Endothelial cell of umbilical vein (primary cell): ENCODE measurements at regions not wholly inside any gene's neighbourhood (a gene's known extent, or its start where the extent isn't known, plus 50 kb on each side); places are given as distances from the start of the nearest gene placed in this dataset.

Experiments
- BruUV-seq: library from RNA; stranded (reverse); fragments of 400-500 nt; replicated peaks from 2 replicates; lab custom pipeline; 2021; lab: Mats Ljungman, UMichigan
- CTCF ChIA-PET: fragments of 300-600, 350-600 bp; sonication (Branson Sonifier 250); formaldehyde crosslinking; loops from one replicate; lab custom pipeline; 2021; ENCODE audit warnings: antibody characterized with exemption, inconsistent platforms; lab: Charles Lee
- POLR2A ChIA-PET: fragments of 300-600, 350-600 bp; sonication (Branson Sonifier 250); formaldehyde crosslinking; loops from one replicate; lab custom pipeline; 2021; ENCODE audit warnings: antibody characterized with exemption, inconsistent platforms; lab: Charles Lee
- DNase-seq: peaks from one replicate; pipeline ENCODE4 v3.0.0-alpha.2; 2011; ENCODE audit warnings: low read depth, low spot score
- FAIRE-seq: peaks from 2 replicates; lab custom pipeline; 2011; peaks lifted over from hg19 to GRCh38; lab: Jason Lieb, UNC
- H2AFZ ChIP-seq: 2 replicates; pipeline ENCODE4 v1.6.0; 2012; ENCODE audit warnings: low read depth, low read length, control low read depth, inconsistent platforms
- H3K27ac ChIP-seq: 2 replicates; pipeline ENCODE4 v1.5.1; 2011; ENCODE audit warnings: low read depth, mild to moderate bottlenecking, control low read depth, low read length, moderate library complexity; ENCODE audit not compliant: insufficient read depth
- H3K27me3 ChIP-seq, 2 experiments: 2 replicates each; pipeline versions ENCODE4 v1.6.0 to v1.6.1; 2011; ENCODE audit warnings: low read length in 2 of 2, mixed read lengths in 1 of 2; ENCODE audit not compliant: control insufficient read depth in 2 of 2, insufficient read depth in 2 of 2
- H3K36me3 ChIP-seq, 2 experiments: 2 replicates in 1 of 2; 3 replicates in 1 of 2; pipeline ENCODE4 v1.5.1; 2011; ENCODE audit warnings: low read length in 2 of 2, mild to moderate bottlenecking in 1 of 2, moderate library complexity in 1 of 2; ENCODE audit not compliant: control insufficient read depth in 2 of 2, insufficient read depth in 2 of 2; ENCODE audit errors: extremely low read depth in 1 of 2
- H3K4me1 ChIP-seq: 3 replicates; pipeline ENCODE4 v1.5.1; 2011; ENCODE audit warnings: mild to moderate bottlenecking, low read length; ENCODE audit not compliant: control insufficient read depth, insufficient read depth; ENCODE audit errors: extremely low read depth
- H3K4me2 ChIP-seq: 2 replicates; pipeline ENCODE4 v1.6.1; 2011; ENCODE audit warnings: low read length, control low read depth, mixed read lengths; ENCODE audit not compliant: insufficient read depth
- H3K4me3 ChIP-seq, 3 experiments: fragments of 200-600 bp in 1 of 3; sonication (generic), shearing (Covaris generic) in 1 of 3; replicated peaks in 1 of 3; 2 replicates each; pipeline ENCODE4 v1.5.1; 2011 to 2016; ENCODE audit warnings: control low read depth in 3 of 3, low read length in 3 of 3, mild to moderate bottlenecking in 2 of 3, inconsistent platforms in 1 of 3, low read depth in 1 of 3, moderate library complexity in 1 of 3; ENCODE audit not compliant: insufficient read depth in 1 of 3
- H3K79me2 ChIP-seq: 2 replicates; pipeline ENCODE4 v1.6.0; 2012; ENCODE audit warnings: low read length, inconsistent platforms; ENCODE audit not compliant: control insufficient read depth, insufficient read depth
- H3K9ac ChIP-seq: replicated peaks from 2 replicates; pipeline ENCODE3; 2011; ENCODE audit warnings: low read length, control low read depth; ENCODE audit not compliant: insufficient read depth; ENCODE audit errors: extremely low read depth
- H3K9me1 ChIP-seq: replicated peaks from 3 replicates; pipeline ENCODE4 v1.6.0; 2011; ENCODE audit warnings: mild to moderate bottlenecking, low read length; ENCODE audit not compliant: control insufficient read depth, insufficient read depth; ENCODE audit errors: extremely low read depth
- H3K9me3 ChIP-seq: replicated peaks from 2 replicates; pipeline ENCODE4 v1.5.1; 2012; ENCODE audit warnings: low read length, inconsistent platforms; ENCODE audit not compliant: control insufficient read depth, insufficient read depth
- H4K20me1 ChIP-seq: replicated peaks from 2 replicates; pipeline ENCODE3; 2011; ENCODE audit warnings: mild to moderate bottlenecking, low read length; ENCODE audit not compliant: control insufficient read depth, insufficient read depth; ENCODE audit errors: extremely low read depth
- CTCF ChIP-seq, 2 donors: IDR thresholded peaks; 1 replicate in 1 of 2; 2 replicates in 1 of 2; pipeline ENCODE4 v1.5.1; 2011; ENCODE audit warnings: low read length in 2 of 2, mild to moderate bottlenecking in 2 of 2, moderate library complexity in 2 of 2, control low read depth in 1 of 2, inconsistent platforms in 1 of 2, low read depth in 1 of 2; ENCODE audit not compliant: insufficient read depth in 1 of 2; ENCODE audit errors: extremely low read depth in 1 of 2
- EZH2 ChIP-seq: IDR thresholded peaks from 2 replicates; pipeline ENCODE4 v1.6.1; 2012; ENCODE audit warnings: borderline replicate concordance, low read depth, mild to moderate bottlenecking, moderate library complexity, low read length, inconsistent platforms; ENCODE audit not compliant: severe bottlenecking
- FOS ChIP-seq: IDR thresholded peaks from 2 replicates; pipeline ENCODE4 v1.6.1; 2011; ENCODE audit warnings: mild to moderate bottlenecking, low read length, moderate library complexity, borderline replicate concordance; ENCODE audit not compliant: insufficient read depth
- GATA2 ChIP-seq: IDR thresholded peaks from 2 replicates; pipeline ENCODE4 v1.7.0; 2011; ENCODE audit warnings: low read depth, mild to moderate bottlenecking, moderate library complexity, mixed read lengths, low read length; ENCODE audit not compliant: insufficient read length, insufficient read depth
- JUN ChIP-seq: IDR thresholded peaks from 2 replicates; pipeline ENCODE4 v1.6.1; 2011; ENCODE audit warnings: borderline replicate concordance, low read depth; ENCODE audit not compliant: insufficient read length, insufficient read depth
- MAX ChIP-seq: IDR thresholded peaks from 2 replicates; pipeline ENCODE4 v1.6.1; 2011; ENCODE audit not compliant: insufficient read depth, insufficient read length
- MYC ChIP-seq: IDR thresholded peaks from one replicate; pipeline ENCODE4 v1.6.1; 2011; ENCODE audit warnings: mild to moderate bottlenecking, low read depth, low read length
- POLR2A ChIP-seq: IDR thresholded peaks from 2 replicates; pipeline ENCODE4 v1.6.1; 2012; ENCODE audit warnings: low read depth, mild to moderate bottlenecking, control low read depth, low read length
- POLR2AphosphoS5 ChIP-seq: IDR thresholded peaks from 2 replicates; pipeline ENCODE4 v1.6.1; 2012; ENCODE audit warnings: low read depth, mild to moderate bottlenecking, control low read depth, low read length, moderate library complexity; ENCODE audit not compliant: insufficient read depth
- dilution Hi-C: fragments of 300-500 bp; cut with MboI; formaldehyde crosslinking; loops from one replicate; pipeline ENCODE4 v1.15.0; 2019; ENCODE audit warnings: low sequenced_read_pairs; ENCODE audit not compliant: extremely low pct_ligation_motif_present
- intact Hi-C: fragments of 100-400 bp; cut with micrococcal nuclease; formaldehyde crosslinking; loops from one replicate; pipeline ENCODE4 v1.10.0; 2022

GRCh38 chr11:24249921-24250320 lies 246.9 kb upstream of the LUZP2 start:
- Histone ChIP-seq H3K9me3 (no peaks in the 10 kb centered on the region), H3K9me1 (no peaks in the 10 kb centered on the region), H3K4me2 (no peak overlapping the region), H3K9ac (no peak overlapping the region), H3K79me2 (no peaks in the 10 kb centered on the region), H3K36me3 (no peaks in the 10 kb centered on the region), H4K20me1 (no peaks in the 10 kb centered on the region), H3K4me1 (peaks cover 5% of the 10 kb centered on the region), H2AFZ (no peak overlapping the region), H3K27me3 (no peaks in the 10 kb centered on the region), H3K27ac (no peak overlapping the region), H3K4me3 (no peak overlapping the region)
- no peak for DNase-seq
- TF ChIP-seq MYC = no peak
- no peak for TF ChIP-seq GATA2
- no peak for TF ChIP-seq POLR2AphosphoS5
- no peak for TF ChIP-seq POLR2A
- no peak for TF ChIP-seq MAX
- TF ChIP-seq FOS = no peak
- TF ChIP-seq JUN = no peak
- no peak for TF ChIP-seq CTCF (IDR thresholded peaks at IDR 0.05; ENCODE audit: extremely low read depth in 1 of 2, insufficient read depth in 1 of 2, low read depth in 1 of 2, low read length in 2 of 2)
- TF ChIP-seq EZH2 = no peak
- dilution Hi-C loops (no loop called here), intact Hi-C loops (no loop called here)
- no peak for FAIRE-seq
- ChIA-PET CTCF (interaction anchor here (1.0 kb wide), 1 partner anchor 11 kb away, joined by 3 read pairs; no protein-coding TSS in a partner anchor), POLR2A (no interaction called here)
- BruUV-seq = no TSS peak
